ENCODE measurements at regions not wholly inside any gene's neighbourhood (a gene's known extent, or its start where the extent isn't known, plus 50 kb on each side); places are given as distances from the start of the nearest gene placed in this dataset.
"Not testable (repeated sequence)": the region's sequence is repeated elsewhere in the genome, so short reads cannot be mapped to it uniquely, and the experiment has no call there.

DNA sequence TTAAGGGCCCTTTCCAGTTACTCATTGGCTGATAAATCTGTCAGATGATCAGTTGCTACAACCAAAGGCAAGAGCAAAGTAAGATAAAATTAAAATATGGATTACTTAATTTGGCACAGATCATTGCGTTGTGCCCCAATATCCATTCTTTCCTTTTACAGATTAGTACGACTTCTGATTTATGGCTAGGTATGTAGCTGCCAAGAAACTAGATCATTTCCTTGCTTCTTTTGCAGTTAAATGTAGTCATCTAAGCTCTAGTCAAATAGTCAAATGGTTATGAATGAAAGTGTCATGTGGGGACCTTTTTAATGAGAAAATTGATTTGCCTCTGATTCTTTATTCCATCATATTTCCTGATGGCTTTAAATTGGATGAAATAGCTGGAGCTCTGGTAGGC, 1039.9 kb upstream of the FLRT2 start:
- intact Hi-C loops (cut with DNase I) = no loop called here
- no peaks in the 10 kb centered on the region for H3K27me3 ChIP-seq (ENCODE audit: low read depth)
- DNase-seq (no peak), ATAC-seq (no peak)
- no peak overlapping the region for H3K27ac ChIP-seq
- TF ChIP-seq, protein P1, sequence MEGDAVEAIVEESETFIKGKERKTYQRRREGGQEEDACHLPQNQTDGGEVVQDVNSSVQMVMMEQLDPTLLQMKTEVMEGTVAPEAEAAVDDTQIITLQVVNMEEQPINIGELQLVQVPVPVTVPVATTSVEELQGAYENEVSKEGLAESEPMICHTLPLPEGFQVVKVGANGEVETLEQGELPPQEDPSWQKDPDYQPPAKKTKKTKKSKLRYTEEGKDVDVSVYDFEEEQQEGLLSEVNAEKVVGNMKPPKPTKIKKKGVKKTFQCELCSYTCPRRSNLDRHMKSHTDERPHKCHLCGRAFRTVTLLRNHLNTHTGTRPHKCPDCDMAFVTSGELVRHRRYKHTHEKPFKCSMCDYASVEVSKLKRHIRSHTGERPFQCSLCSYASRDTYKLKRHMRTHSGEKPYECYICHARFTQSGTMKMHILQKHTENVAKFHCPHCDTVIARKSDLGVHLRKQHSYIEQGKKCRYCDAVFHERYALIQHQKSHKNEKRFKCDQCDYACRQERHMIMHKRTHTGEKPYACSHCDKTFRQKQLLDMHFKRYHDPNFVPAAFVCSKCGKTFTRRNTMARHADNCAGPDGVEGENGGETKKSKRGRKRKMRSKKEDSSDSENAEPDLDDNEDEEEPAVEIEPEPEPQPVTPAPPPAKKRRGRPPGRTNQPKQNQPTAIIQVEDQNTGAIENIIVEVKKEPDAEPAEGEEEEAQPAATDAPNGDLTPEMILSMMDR (IDR thresholded peaks at IDR 0.05) = no peak
- no peaks in the 10 kb centered on the region for H3K4me1 ChIP-seq
- H3K36me3 ChIP-seq = no peaks in the 10 kb centered on the region
- H3K4me3 ChIP-seq = no peak overlapping the region
- H3K9me3 ChIP-seq = no peaks in the 10 kb centered on the region

DNA sequence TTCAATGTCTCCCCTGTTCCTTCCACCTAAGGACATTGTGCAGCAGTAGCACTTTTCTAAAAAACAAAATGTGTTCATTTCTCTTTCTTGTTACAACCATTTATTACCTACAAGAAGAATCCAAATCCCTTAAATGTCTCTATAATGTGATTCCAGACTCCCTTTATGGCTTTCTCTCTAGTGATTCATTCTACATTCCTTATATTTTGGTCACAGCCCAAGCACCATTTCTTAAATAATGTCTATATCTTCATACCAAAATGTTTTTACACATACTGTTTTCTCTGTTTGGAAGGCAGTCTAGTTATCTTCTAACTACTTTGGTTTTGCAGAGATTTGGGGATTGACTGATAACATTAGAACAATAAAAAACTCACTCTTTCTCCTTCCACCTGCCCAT, 1037.3 kb upstream of the FLRT2 start:
- Histone ChIP-seq H3K9me3 (no peaks in the 10 kb centered on the region), H3K4me3 (no peak overlapping the region), H3K36me3 (no peaks in the 10 kb centered on the region), H3K27me3 (ENCODE audit: low read depth) (no peaks in the 10 kb centered on the region), H3K27ac (no peak overlapping the region), H3K4me1 (no peaks in the 10 kb centered on the region)
- DNase-seq (no peak), ATAC-seq (no peak)
- TF ChIP-seq, protein P1 (IDR thresholded peaks at IDR 0.05) = no peak
- intact Hi-C loops (cut with DNase I) = no loop called here

DNA sequence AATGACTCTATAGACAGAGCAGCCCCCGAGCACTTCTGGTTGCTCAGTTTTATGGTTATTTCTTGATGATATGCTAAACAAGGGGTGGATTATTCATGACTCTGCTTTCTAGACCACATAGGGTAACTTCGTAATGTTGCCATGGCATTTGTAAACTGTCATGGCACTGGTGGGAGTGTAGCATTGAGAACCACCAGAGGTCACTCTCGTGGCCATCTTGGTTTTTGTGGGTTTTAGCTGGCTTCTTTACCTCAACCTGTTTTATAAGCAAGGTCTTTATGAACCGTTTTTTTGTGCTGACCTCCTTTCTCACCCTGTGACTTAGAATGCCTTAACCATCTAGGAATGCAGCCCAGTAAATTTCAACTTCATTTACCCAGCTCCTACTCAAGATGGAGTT, 1036.2 kb upstream of the FLRT2 start:
- intact Hi-C loops (cut with DNase I) = no loop called here
- no peak overlapping the region for H3K4me3 ChIP-seq
- ATAC-seq (no peak), DNase-seq (no peak)
- no peaks in the 10 kb centered on the region for H3K27me3 ChIP-seq (ENCODE audit: low read depth)
- no peak overlapping the region for H3K27ac ChIP-seq
- no peaks in the 10 kb centered on the region for H3K4me1 ChIP-seq
- TF ChIP-seq, protein P1 (IDR thresholded peaks at IDR 0.05) = no peak
- no peaks in the 10 kb centered on the region for H3K36me3 ChIP-seq
- no peaks in the 10 kb centered on the region for H3K9me3 ChIP-seq

DNA sequence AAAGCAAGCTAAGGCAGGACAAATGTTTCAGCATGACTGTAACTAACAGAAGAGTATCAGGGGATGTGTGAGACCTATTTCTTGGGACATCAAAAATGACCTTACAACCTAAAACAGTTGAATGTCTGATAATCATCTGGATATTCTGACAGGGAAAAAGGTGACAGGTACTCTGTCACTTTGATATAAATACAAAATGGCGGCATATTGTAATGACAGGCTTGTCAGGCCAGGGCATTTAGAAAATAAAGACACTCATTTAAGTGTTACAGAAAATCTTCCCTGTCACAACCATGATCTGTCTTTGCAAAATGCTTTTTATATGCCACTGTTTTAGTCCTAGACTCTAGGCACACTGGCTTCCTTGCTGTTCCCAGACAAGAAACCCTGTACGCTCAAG, 1033.3 kb upstream of the FLRT2 start:
- Histone ChIP-seq H3K27me3 (ENCODE audit: low read depth) (no peaks in the 10 kb centered on the region), H3K27ac (no peak overlapping the region), H3K4me3 (no peak overlapping the region), H3K9me3 (no peaks in the 10 kb centered on the region), H3K4me1 (no peaks in the 10 kb centered on the region), H3K36me3 (no peaks in the 10 kb centered on the region)
- DNase-seq (no peak), ATAC-seq (no peak)
- TF ChIP-seq, protein P1 (IDR thresholded peaks at IDR 0.05) = no peak
- intact Hi-C loops (cut with DNase I) = no loop called here

DNA sequence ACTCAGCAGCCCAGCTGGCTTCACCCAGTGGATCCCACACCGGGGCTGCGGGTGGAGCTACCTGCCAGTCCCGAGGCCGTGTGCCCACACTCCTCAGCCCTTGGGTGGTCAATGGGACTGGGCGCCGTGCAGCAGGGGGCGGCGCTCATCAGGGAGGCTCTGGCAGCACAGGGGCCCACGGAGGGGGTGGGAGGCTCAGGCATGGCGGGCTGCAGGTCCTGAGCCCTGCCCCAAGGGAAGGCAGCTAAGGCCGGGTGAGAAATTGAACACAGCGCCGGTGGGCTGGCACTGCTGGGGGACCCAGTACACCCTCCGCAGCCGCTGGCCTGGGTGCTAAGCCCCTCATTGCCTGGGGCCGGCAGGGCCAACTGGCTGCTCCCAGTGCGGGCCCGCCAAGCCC, 1017.1 kb upstream of the FLRT2 start:
- H3K9me3 ChIP-seq; H3K4me3 ChIP-seq; H3K27me3 ChIP-seq (ENCODE audit: low read depth); H3K27ac ChIP-seq; ATAC-seq; intact Hi-C loops (cut with DNase I); H3K4me1 ChIP-seq; H3K36me3 ChIP-seq; DNase-seq: not testable (repeated sequence)

DNA sequence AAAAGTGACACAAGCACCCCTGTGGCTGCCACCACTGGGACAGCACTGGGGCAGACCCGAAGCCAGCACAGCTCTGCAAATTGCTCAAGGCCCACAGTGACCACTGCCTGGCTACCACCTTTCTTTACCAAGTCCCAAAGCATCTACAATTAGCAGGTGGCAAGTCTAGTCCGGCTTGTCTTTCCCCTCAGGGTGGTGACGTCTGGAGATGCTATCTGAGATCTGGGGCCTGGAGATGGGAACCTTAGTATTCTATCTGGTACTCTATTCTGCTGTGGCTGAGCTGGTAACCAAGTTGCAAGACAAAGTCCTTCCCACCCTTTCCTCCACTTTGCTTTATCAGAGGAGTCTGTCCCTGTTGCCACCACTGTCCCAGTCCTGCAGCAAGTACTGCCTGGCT, 1010.1 kb upstream of the FLRT2 start:
- Histone ChIP-seq H3K4me1 (no peaks in the 10 kb centered on the region), H3K27me3 (ENCODE audit: low read depth) (no peaks in the 10 kb centered on the region), H3K36me3 (no peaks in the 10 kb centered on the region), H3K4me3 (no peak overlapping the region), H3K27ac (no peak overlapping the region), H3K9me3 (peaks cover 4% of the 10 kb centered on the region)
- ATAC-seq (no peak), DNase-seq (no peak)
- intact Hi-C loops (cut with DNase I) = no loop called here
- TF ChIP-seq, protein P1 (IDR thresholded peaks at IDR 0.05) = no peak
